SK-N-SH (cell line): ENCODE measurements at regions not wholly inside any gene's neighbourhood (a gene's known extent, or its start where the extent isn't known, plus 50 kb on each side); places are given as distances from the start of the nearest gene placed in this dataset.

Experiments used
- CTCF ChIA-PET: fragments of 300-600, 350-600 bp; formaldehyde crosslinking; extraction: SDS; loops from one replicate; lab custom pipeline; 2021; lab: Yijun Ruan, JAX
- POLR2A ChIA-PET: fragments of 350-600 bp; sonication (Branson Sonifier 250); formaldehyde crosslinking; extraction: SDS; loops from one replicate; lab custom pipeline; 2020; ENCODE audit warnings: antibody characterized with exemption, inconsistent platforms; lab: Yijun Ruan, JAX
- DNase-seq: peaks from one replicate; pipeline ENCODE4 v3.0.0; 2012
- H2AFZ ChIP-seq: fragments of 200-600 bp; sonication (generic); 2 replicates; pipeline ENCODE4 v1.8.1; 2016; ENCODE audit warnings: antibody characterized with exemption, mild to moderate bottlenecking, low read depth
- H3F3A ChIP-seq: fragments of 200-600 bp; sonication (generic); replicated peaks from 2 replicates; pipeline ENCODE3; 2016; ENCODE audit warnings: antibody characterized with exemption, mild to moderate bottlenecking; ENCODE audit not compliant: insufficient read depth
- H3K27ac ChIP-seq, 2 experiments: fragments of 200-500 bp in 1 of 2; fragments of 200-600 bp in 1 of 2; sonication (Bioruptor generic) in 1 of 2; sonication (generic), shearing (Covaris generic) in 1 of 2; 2 replicates each; pipeline versions ENCODE4 v1.5.1 to v1.6.1; 2014 to 2016; ENCODE audit warnings: low read depth in 2 of 2, inconsistent platforms in 1 of 2, low read length in 1 of 2, mild to moderate bottlenecking in 1 of 2, mixed read lengths in 1 of 2
- H3K27me3 ChIP-seq: fragments of 200-600 bp; sonication (generic), shearing (Covaris generic); 2 replicates; pipeline ENCODE4 v1.6.1; 2016; ENCODE audit warnings: mixed run types; ENCODE audit not compliant: insufficient read depth
- H3K36me3 ChIP-seq, 2 experiments: fragments of 200-500 bp in 1 of 2; fragments of 200-600 bp in 1 of 2; sonication (Bioruptor generic) in 1 of 2; sonication (generic) in 1 of 2; replicated peaks in 1 of 2; 2 replicates each; pipeline versions ENCODE3 to v1.5.1; 2014 to 2016; ENCODE audit warnings: low read length in 1 of 2, mild to moderate bottlenecking in 1 of 2; ENCODE audit not compliant: insufficient read depth in 2 of 2, control insufficient read depth in 1 of 2
- H3K4me1 ChIP-seq, 2 experiments: fragments of 200-500 bp in 1 of 2; fragments of 200-600 bp in 1 of 2; sonication (Bioruptor generic) in 1 of 2; sonication (generic), shearing (Covaris generic) in 1 of 2; 2 replicates each; pipeline versions ENCODE4 v1.5.1 to v1.6.1; 2014 to 2016; ENCODE audit warnings: low read depth in 1 of 2, low read length in 1 of 2, mixed run types in 1 of 2; ENCODE audit not compliant: insufficient read depth in 2 of 2, control insufficient read depth in 1 of 2
- H3K4me2 ChIP-seq: fragments of 200-600 bp; sonication (generic), shearing (Covaris generic); 2 replicates; pipeline ENCODE4 v1.6.1; 2017; ENCODE audit warnings: mixed run types
- H3K4me3 ChIP-seq, 2 experiments: fragments of 200-500 bp in 1 of 2; fragments of 200-600 bp in 1 of 2; sonication (Bioruptor generic) in 1 of 2; sonication (generic), shearing (Covaris generic) in 1 of 2; 2 replicates each; pipeline versions ENCODE4 v1.5.1 to v1.8.1; 2014 to 2016; ENCODE audit warnings: low read depth in 2 of 2, inconsistent platforms in 1 of 2, low read length in 1 of 2, mild to moderate bottlenecking in 1 of 2, mixed read lengths in 1 of 2, moderate library complexity in 1 of 2
- H3K79me2 ChIP-seq: fragments of 200-600 bp; sonication (generic); 2 replicates; pipeline ENCODE4 v1.8.1; 2017; ENCODE audit warnings: mild to moderate bottlenecking; ENCODE audit not compliant: insufficient read depth
- H3K9ac ChIP-seq: fragments of 200-600 bp; sonication (generic); 2 replicates; pipeline ENCODE4 v1.6.1; 2017; ENCODE audit warnings: mixed run types
- H3K9me2 ChIP-seq: fragments of 200-600 bp; sonication (generic); 2 replicates; pipeline ENCODE4 v1.6.1; 2017; ENCODE audit warnings: mixed run types
- H3K9me3 ChIP-seq: fragments of 200-600 bp; sonication (generic); 2 replicates; pipeline ENCODE4 v1.6.1; 2017; ENCODE audit warnings: mixed run types, mild to moderate bottlenecking, moderate library complexity
- H4K20me1 ChIP-seq: fragments of 200-600 bp; sonication (generic); 2 replicates; pipeline ENCODE4 v1.6.1; 2017; ENCODE audit warnings: mild to moderate bottlenecking, mixed run types; ENCODE audit not compliant: insufficient read depth
- CHD2 ChIP-seq: fragments of 150-350 bp; IDR thresholded peaks from 2 replicates; pipeline ENCODE4 v1.6.1; 2018; ENCODE audit warnings: low read length; ENCODE audit not compliant: partially characterized antibody
- CTCF ChIP-seq: fragments of 200-600 bp; sonication (generic); IDR thresholded peaks from 2 replicates; pipeline ENCODE4 v1.6.1; 2017; ENCODE audit warnings: antibody characterized with exemption, mild to moderate bottlenecking, moderate library complexity
- EZH2phosphoT487 ChIP-seq: fragments of 200-600 bp; sonication (generic); IDR thresholded peaks from 2 replicates; pipeline ENCODE4 v1.6.1; 2017; ENCODE audit warnings: low read depth, mixed run types, mild to moderate bottlenecking, antibody characterized with exemption, moderate library complexity, borderline replicate concordance
- FOXM1 ChIP-seq: IDR thresholded peaks from 2 replicates; pipeline ENCODE4 v1.4.0; 2012; ENCODE audit warnings: low read depth, mild to moderate bottlenecking
- GABPA ChIP-seq: IDR thresholded peaks from 2 replicates; pipeline ENCODE4 v1.4.0; 2012; ENCODE audit warnings: low read depth, mild to moderate bottlenecking
- GATA2 ChIP-seq: sonication (generic); formaldehyde crosslinking; IDR thresholded peaks from 2 replicates; pipeline ENCODE4 v1.5.0; 2020; ENCODE audit warnings: mild to moderate bottlenecking, missing genetic modification reagents
- JUND ChIP-seq: IDR thresholded peaks from 2 replicates; pipeline ENCODE4 v1.4.0; 2012
- MEF2A ChIP-seq: IDR thresholded peaks from 2 replicates; pipeline ENCODE4 v1.4.0; 2012; ENCODE audit warnings: low read depth, borderline replicate concordance
- MXI1 ChIP-seq: IDR thresholded peaks from 2 replicates; pipeline ENCODE4 v1.6.1; 2012; ENCODE audit warnings: mild to moderate bottlenecking, low read depth, low read length, improper control_type of control experiment
- NRF1 ChIP-seq: IDR thresholded peaks from 2 replicates; pipeline ENCODE4 v1.6.1; 2012; ENCODE audit warnings: low read depth, mild to moderate bottlenecking, low read length
- PBX3 ChIP-seq: IDR thresholded peaks from 2 replicates; pipeline ENCODE4; 2012
- RCOR1 ChIP-seq: fragments of 150-350 bp; IDR thresholded peaks from 2 replicates; pipeline ENCODE4 v1.6.1; 2017; ENCODE audit warnings: antibody characterized with exemption, low read length
- REST ChIP-seq: IDR thresholded peaks from 2 replicates; pipeline ENCODE4 v1.6.1; 2012; ENCODE audit warnings: mild to moderate bottlenecking, low read depth, low read length, moderate library complexity
- RFX5 ChIP-seq: IDR thresholded peaks from 2 replicates; pipeline ENCODE4 v1.6.1; 2012; ENCODE audit warnings: mild to moderate bottlenecking, improper control_type of control experiment, low read length
- RXRA ChIP-seq: IDR thresholded peaks from 2 replicates; pipeline ENCODE4 v1.4.0; 2012; ENCODE audit warnings: low read depth, mild to moderate bottlenecking, borderline replicate concordance
- SIN3A ChIP-seq: IDR thresholded peaks from 2 replicates; pipeline ENCODE4 v1.6.1; 2012; ENCODE audit warnings: low read depth, mild to moderate bottlenecking, low read length, moderate library complexity, borderline replicate concordance
- TAF1 ChIP-seq: IDR thresholded peaks from 2 replicates; pipeline ENCODE4 v1.6.1; 2012; ENCODE audit warnings: low read depth, mild to moderate bottlenecking, low read length, moderate library complexity, borderline replicate concordance
- TCF12 ChIP-seq: IDR thresholded peaks from 2 replicates; pipeline ENCODE4 v1.4.0; 2012
- TEAD4 ChIP-seq: IDR thresholded peaks from 2 replicates; pipeline ENCODE4 v1.4.0; 2012; ENCODE audit warnings: mild to moderate bottlenecking, borderline replicate concordance; ENCODE audit not compliant: insufficient read depth
- YY1 ChIP-seq: IDR thresholded peaks from 2 replicates; pipeline ENCODE4 v1.4.0; 2012; ENCODE audit warnings: low read depth, mild to moderate bottlenecking
- WGBS: methylation state at CpG from one replicate; pipeline ENCODE4 v1.1.6; 2017; ENCODE audit warnings: low lambda C conversion rate; 5-methylcytosine and 5-hydroxymethylcytosine counted together

GRCh38 chr12:130247634-130248237 is 85.5 kb downstream of the FZD10 start:
- WGBS: 10% methylated on average over 4 of the region's 4 CpGs
- ChIA-PET CTCF (no interaction called here), POLR2A (no interaction called here)
- Histone ChIP-seq H3K36me3 (no peaks in the 10 kb centered on the region), H3K4me2 (no peak overlapping the region), H3K9me2 (no peaks in the 10 kb centered on the region), H3K27ac (no peak overlapping the region), H3F3A (no peaks in the 10 kb centered on the region), H2AFZ (no peak overlapping the region), H4K20me1 (no peaks in the 10 kb centered on the region), H3K27me3 (no peaks in the 10 kb centered on the region), H3K9ac (no peak overlapping the region), H3K9me3 (no peaks in the 10 kb centered on the region; the same call in none of the 2 replicates), H3K79me2 (no peaks in the 10 kb centered on the region), H3K4me3 (no peak overlapping the region), H3K4me1 (no peaks in the 10 kb centered on the region)
- no peak for TF ChIP-seq TAF1
- no peak for TF ChIP-seq YY1
- no peak for TF ChIP-seq MEF2A
- no peak for TF ChIP-seq RFX5
- no peak for TF ChIP-seq FOXM1
- TF ChIP-seq CTCF: no peak
- TF ChIP-seq EZH2phosphoT487: no peak
- no peak for TF ChIP-seq MXI1
- no peak for TF ChIP-seq RXRA
- no peak for TF ChIP-seq TCF12
- no peak for TF ChIP-seq GABPA
- no peak for TF ChIP-seq PBX3
- no peak for TF ChIP-seq REST
- no peak for TF ChIP-seq JUND
- TF ChIP-seq SIN3A: no peak
- no peak for TF ChIP-seq NRF1
- TF ChIP-seq GATA2 (CRISPR knock-in tag): no peak
- TF ChIP-seq CHD2: no peak
- TF ChIP-seq RCOR1: no peak
- TF ChIP-seq TEAD4: no peak
- no peak for DNase-seq
